HepG2 (cell line): ENCODE measurements at regions not wholly inside any gene's neighbourhood (a gene's known extent, or its start where the extent isn't known, plus 50 kb on each side); places are given as distances from the start of the nearest gene placed in this dataset.

Experiments used
- ATAC-seq: fragments of 200-7000 bp; cut with Tn5 transposase; 3 replicates; pipeline ENCODE4 v1.9.1; 2020; ENCODE audit warnings: mild to moderate bottlenecking, moderate library complexity
- BruUV-seq: library from RNA; stranded (reverse); fragments of 400-500 nt; replicated peaks from 2 replicates; lab custom pipeline; 2021; lab: Mats Ljungman, UMichigan
- CTCF ChIA-PET: fragments of 300-600 bp; formaldehyde crosslinking; extraction: SDS; loops from one replicate; lab custom pipeline; 2021; ENCODE audit warnings: low total read pairs, inconsistent platforms, low intra/inter-chr PET ratio; lab: Yijun Ruan, JAX
- POLR2A ChIA-PET: fragments of 350-600 bp; sonication (Branson Sonifier 250); formaldehyde crosslinking; loops from one replicate; lab custom pipeline; 2020; ENCODE audit warnings: antibody characterized with exemption, inconsistent platforms; lab: Yijun Ruan, JAX
- DNase-seq: peaks from one replicate; pipeline ENCODE4 v3.0.0-alpha.2; 2015; ENCODE audit warnings: low spot score
- FAIRE-seq: peaks from 3 replicates; lab custom pipeline; 2011; peaks lifted over from hg19 to GRCh38; lab: Jason Lieb, UNC
- H2AFZ ChIP-seq: one replicate; pipeline ENCODE4 v1.6.1; 2011; ENCODE audit warnings: low read length, inconsistent platforms
- H3K27ac ChIP-seq: fragments of 300-600 bp; 3 replicates; pipeline ENCODE4 v1.8.0; 2011; ENCODE audit warnings: mixed run types, mild to moderate bottlenecking, mixed read lengths, low read length, inconsistent platforms; ENCODE audit not compliant: insufficient read depth; ENCODE audit errors: extremely low read length
- H3K27me3 ChIP-seq, 2 experiments: fragments of 200-600 bp in 1 of 2; 2 replicates in 1 of 2; 3 replicates in 1 of 2; pipeline versions ENCODE4 v1.6.0 to v1.8.0; 2011; ENCODE audit warnings: low read length in 2 of 2, mild to moderate bottlenecking in 2 of 2, moderate library complexity in 2 of 2, inconsistent platforms in 1 of 2; ENCODE audit not compliant: insufficient read depth in 2 of 2, control insufficient read depth in 1 of 2
- H3K36me3 ChIP-seq, 2 experiments: fragments of 200-600 bp in 1 of 2; replicated peaks in 1 of 2; 2 replicates in 1 of 2; 3 replicates in 1 of 2; pipeline versions ENCODE4 v1.5.1 to v1.8.0; 2011; ENCODE audit warnings: low read length in 2 of 2, inconsistent platforms in 1 of 2; ENCODE audit not compliant: insufficient read depth in 2 of 2, control insufficient read depth in 1 of 2
- H3K4me1 ChIP-seq: 2 replicates; pipeline ENCODE4 v1.5.1; 2012; ENCODE audit warnings: low read length, inconsistent platforms; ENCODE audit not compliant: insufficient read depth
- H3K4me2 ChIP-seq: 2 replicates; pipeline ENCODE4 v1.6.0; 2011; ENCODE audit warnings: low read depth, low read length, inconsistent platforms
- H3K4me3 ChIP-seq, 3 experiments: fragments of 200-600 bp in 1 of 3; sonication (generic), shearing (Covaris generic) in 1 of 3; replicated peaks in 1 of 3; 2 replicates each; pipeline ENCODE4 v1.5.1; 2011 to 2016; ENCODE audit warnings: low read length in 3 of 3, inconsistent platforms in 2 of 3, low read depth in 2 of 3, mild to moderate bottlenecking in 2 of 3, control low read depth in 1 of 3, mixed read lengths in 1 of 3; ENCODE audit not compliant: insufficient read depth in 1 of 3
- H3K79me2 ChIP-seq: one replicate; pipeline ENCODE4 v1.6.1; 2011; ENCODE audit warnings: low read length, inconsistent platforms; ENCODE audit not compliant: insufficient read depth
- H3K9ac ChIP-seq: 2 replicates; pipeline ENCODE4 v1.6.0; 2011; ENCODE audit warnings: mild to moderate bottlenecking, low read depth, low read length, inconsistent platforms; ENCODE audit not compliant: insufficient read depth
- H3K9me3 ChIP-seq: 2 replicates; pipeline ENCODE4 v1.5.1; 2012; ENCODE audit warnings: mild to moderate bottlenecking, low read length
- H4K20me1 ChIP-seq: 2 replicates; pipeline ENCODE4 v1.6.0; 2011; ENCODE audit warnings: inconsistent platforms, mild to moderate bottlenecking, low read length, moderate library complexity; ENCODE audit not compliant: insufficient read depth
- AHR ChIP-seq: IDR thresholded peaks from 2 replicates; pipeline ENCODE4 v1.6.1; 2018; ENCODE audit warnings: missing genetic modification reagents, missing compliant biosample characterization
- CREM ChIP-seq, 2 experiments: sonication (generic) in 1 of 2; formaldehyde crosslinking in 1 of 2; IDR thresholded peaks; 2 replicates each; pipeline versions ENCODE4 v1.4.0 to v1.6.1; 2016 to 2020; ENCODE audit warnings: antibody characterized with exemption in 1 of 2, mild to moderate bottlenecking in 1 of 2, missing genetic modification reagents in 1 of 2
- CSRNP2 ChIP-seq: sonication (generic); formaldehyde crosslinking; conservative IDR thresholded peaks from 2 replicates; pipeline ENCODE4 v1.8.0; 2022; ENCODE audit warnings: low read depth, missing genetic modification reagents
- DDIT3 ChIP-seq: sonication (generic); formaldehyde crosslinking; IDR thresholded peaks from 2 replicates; pipeline ENCODE4 v1.4.0; 2020; ENCODE audit warnings: mild to moderate bottlenecking, missing genetic modification reagents
- KDM5B ChIP-seq: sonication (generic); formaldehyde crosslinking; IDR thresholded peaks from 2 replicates; pipeline ENCODE4 v1.4.0; 2020; ENCODE audit warnings: missing genetic modification reagents, mild to moderate bottlenecking, borderline replicate concordance
- MED13 ChIP-seq: sonication (generic); formaldehyde crosslinking; IDR thresholded peaks from 2 replicates; pipeline ENCODE4 v1.5.0; 2020; ENCODE audit warnings: missing genetic modification reagents
- NFE2L2 ChIP-seq: fragments of 150-350 bp; IDR thresholded peaks from 2 replicates; pipeline ENCODE4 v1.6.1; 2014; ENCODE audit warnings: low read length
- RBFOX2 ChIP-seq: fragments of 200-400 bp; formaldehyde crosslinking; IDR thresholded peaks from 2 replicates; pipeline ENCODE4 v1.6.1; 2017; ENCODE audit warnings: low read depth, mild to moderate bottlenecking, low read length
- SNAI1 ChIP-seq: sonication (generic); formaldehyde crosslinking; IDR thresholded peaks from 2 replicates; pipeline ENCODE4 v1.5.0; 2020; ENCODE audit warnings: mild to moderate bottlenecking, missing genetic modification reagents, borderline replicate concordance
- TEAD2 ChIP-seq: sonication (generic); formaldehyde crosslinking; IDR thresholded peaks from 2 replicates; pipeline ENCODE4 v1.9.0; 2021; ENCODE audit warnings: missing genetic modification reagents
- U2AF1 ChIP-seq: fragments of 200-400 bp; formaldehyde crosslinking; optimal IDR thresholded peaks from 2 replicates; pipeline ENCODE3; 2017; ENCODE audit warnings: mild to moderate bottlenecking, low read depth, low read length
- ZC3H4 ChIP-seq: sonication (generic); formaldehyde crosslinking; IDR thresholded peaks from 2 replicates; pipeline ENCODE4 v1.4.0; 2020; ENCODE audit warnings: missing genetic modification reagents, borderline replicate concordance
- ZKSCAN1 ChIP-seq: fragments of 150-350 bp; IDR thresholded peaks from 2 replicates; pipeline ENCODE4 v1.6.1; 2014; ENCODE audit warnings: low read length
- ZMYM3 ChIP-seq: sonication (generic); formaldehyde crosslinking; IDR thresholded peaks from 2 replicates; pipeline ENCODE4 v1.5.1; 2020; ENCODE audit warnings: mild to moderate bottlenecking, missing genetic modification reagents
- ZMYM4 ChIP-seq: sonication (generic); formaldehyde crosslinking; IDR thresholded peaks from 2 replicates; pipeline ENCODE4 v1.8.1; 2023; ENCODE audit warnings: mild to moderate bottlenecking, missing genetic modification reagents
- ZNF18 ChIP-seq: sonication (generic); formaldehyde crosslinking; IDR thresholded peaks from 2 replicates; pipeline ENCODE4 v1.8.0; 2022; ENCODE audit warnings: mild to moderate bottlenecking, missing genetic modification reagents; ENCODE audit not compliant: insufficient replicate concordance
- WGBS: methylation state at CpG from one replicate; pipeline ENCODE4 v1.1.6; 2017; ENCODE audit warnings: low lambda C conversion rate; 5-methylcytosine and 5-hydroxymethylcytosine counted together
- in situ Hi-C: cut with HindIII; loops from 2 replicates; pipeline ENCODE4 v1.10.0; 2017; ENCODE audit warnings: low pct_unique_long_range_greater_than_20kb; ENCODE audit not compliant: extremely low pct_ligation_motif_present
- intact Hi-C: fragments of 100-400 bp; cut with micrococcal nuclease; formaldehyde crosslinking; loops from one replicate; pipeline ENCODE4 v1.10.0; 2022; ENCODE audit not compliant: unreplicated experiment

- CTCF ChIA-PET = no interaction called here
- in situ Hi-C loops (no loop called here), intact Hi-C loops (no loop called here)
- POLR2A ChIA-PET = no interaction called here
- Histone ChIP-seq H3K4me3 (no peak overlapping the region), H3K9me3 (no peaks in the 10 kb centered on the region), H4K20me1 (no peaks in the 10 kb centered on the region), H3K27me3 (peaks cover 0 to 15% of the 10 kb centered on the region in 2 experiments; a peak in 1 of 5 replicates), H3K36me3 (no peaks in the 10 kb centered on the region), H3K79me2 (no peaks in the 10 kb centered on the region), H2AFZ (no peak overlapping the region), H3K27ac (no peak overlapping the region), H3K4me2 (no peak overlapping the region), H3K9ac (no peak overlapping the region), H3K4me1 (no peaks in the 10 kb centered on the region)
- TF ChIP-seq ZC3H4 (CRISPR knock-in tag) (no peak), TEAD2 (CRISPR knock-in tag) (no peak), DDIT3 (no peak), ZMYM4 (no peak), ZMYM3 (no peak), ZKSCAN1 (no peak), CSRNP2 (CRISPR knock-in tag) (no peak), RBFOX2 (no peak), U2AF1 (no peak), CREM (IDR thresholded peaks at IDR 0.05) (no peak), CREM (CRISPR knock-in tag; IDR thresholded peaks at IDR 0.05) (no peak), MED13 (CRISPR knock-in tag) (no peak), AHR (CRISPR knock-in tag) (no peak), SNAI1 (CRISPR knock-in tag) (no peak), ZNF18 (CRISPR knock-in tag) (no peak), NFE2L2 (no peak), KDM5B (CRISPR knock-in tag) (no peak)
- 0% methylated on average over 3 of the region's 3 CpGs for WGBS
- no peak for FAIRE-seq
- no TSS peak for BruUV-seq
- no peak for DNase-seq
- no peak for ATAC-seq
Observed at GRCh38 chr7:35565927-35566326, 129.0 kb downstream of the HERPUD2 start.
